IMR-90 (cell line): ENCODE measurements at regions not wholly inside any gene's neighbourhood (a gene's known extent, or its start where the extent isn't known, plus 50 kb on each side); places are given as distances from the start of the nearest gene placed in this dataset.

Source experiments
- CEBPB ChIP-seq: IDR thresholded peaks from 2 replicates; pipeline ENCODE4 v1.6.1; 2012; ENCODE audit warnings: low read depth, low read length, improper control_type of control experiment
- POLR2A ChIP-seq: IDR thresholded peaks from 2 replicates; pipeline ENCODE4 v1.6.1; 2012; ENCODE audit warnings: mild to moderate bottlenecking, low read depth, low read length
- RAD21 ChIP-seq: IDR thresholded peaks from 2 replicates; pipeline ENCODE4 v1.6.1; 2012; ENCODE audit warnings: low read length, improper control_type of control experiment
- TF ChIP-seq, protein P1 (sequence below): conservative IDR thresholded peaks from 2 replicates; pipeline ENCODE4 v1.5.1; 2012; ENCODE audit warnings: mild to moderate bottlenecking, low read depth, low read length, improper control_type of control experiment
- TF ChIP-seq, protein P2 (sequence below): fragments of 150-350 bp; IDR thresholded peaks from 2 replicates; pipeline ENCODE4 v1.6.1; 2016; ENCODE audit warnings: low read depth, mild to moderate bottlenecking, low read length, moderate library complexity, borderline replicate concordance

DNA sequence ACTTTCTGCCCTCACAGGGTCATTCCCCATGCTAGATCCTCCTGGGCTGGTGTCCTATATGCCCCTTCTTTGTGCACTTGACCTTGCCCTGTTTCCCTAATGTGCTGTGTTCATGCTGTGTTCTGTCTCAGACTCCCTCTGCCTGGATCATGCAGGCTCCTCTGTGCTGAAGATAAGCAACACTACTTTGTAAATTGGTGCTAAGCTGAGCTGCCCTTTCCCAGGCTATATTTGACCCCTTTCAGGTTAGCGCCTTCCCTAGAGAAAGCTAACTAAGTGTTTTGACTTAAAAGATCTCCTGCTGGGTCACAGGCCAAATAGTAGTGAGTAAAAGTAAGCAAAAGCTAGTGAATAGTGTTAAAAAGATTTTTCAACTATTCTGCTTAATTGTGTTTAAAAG is 257.2 kb upstream of the RGPD4 start:
- no peak for TF ChIP-seq RAD21
- no peak for TF ChIP-seq POLR2A
- TF ChIP-seq CEBPB: no peak
- TF ChIP-seq, protein P1, sequence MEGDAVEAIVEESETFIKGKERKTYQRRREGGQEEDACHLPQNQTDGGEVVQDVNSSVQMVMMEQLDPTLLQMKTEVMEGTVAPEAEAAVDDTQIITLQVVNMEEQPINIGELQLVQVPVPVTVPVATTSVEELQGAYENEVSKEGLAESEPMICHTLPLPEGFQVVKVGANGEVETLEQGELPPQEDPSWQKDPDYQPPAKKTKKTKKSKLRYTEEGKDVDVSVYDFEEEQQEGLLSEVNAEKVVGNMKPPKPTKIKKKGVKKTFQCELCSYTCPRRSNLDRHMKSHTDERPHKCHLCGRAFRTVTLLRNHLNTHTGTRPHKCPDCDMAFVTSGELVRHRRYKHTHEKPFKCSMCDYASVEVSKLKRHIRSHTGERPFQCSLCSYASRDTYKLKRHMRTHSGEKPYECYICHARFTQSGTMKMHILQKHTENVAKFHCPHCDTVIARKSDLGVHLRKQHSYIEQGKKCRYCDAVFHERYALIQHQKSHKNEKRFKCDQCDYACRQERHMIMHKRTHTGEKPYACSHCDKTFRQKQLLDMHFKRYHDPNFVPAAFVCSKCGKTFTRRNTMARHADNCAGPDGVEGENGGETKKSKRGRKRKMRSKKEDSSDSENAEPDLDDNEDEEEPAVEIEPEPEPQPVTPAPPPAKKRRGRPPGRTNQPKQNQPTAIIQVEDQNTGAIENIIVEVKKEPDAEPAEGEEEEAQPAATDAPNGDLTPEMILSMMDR: no peak
- TF ChIP-seq, protein P2, sequence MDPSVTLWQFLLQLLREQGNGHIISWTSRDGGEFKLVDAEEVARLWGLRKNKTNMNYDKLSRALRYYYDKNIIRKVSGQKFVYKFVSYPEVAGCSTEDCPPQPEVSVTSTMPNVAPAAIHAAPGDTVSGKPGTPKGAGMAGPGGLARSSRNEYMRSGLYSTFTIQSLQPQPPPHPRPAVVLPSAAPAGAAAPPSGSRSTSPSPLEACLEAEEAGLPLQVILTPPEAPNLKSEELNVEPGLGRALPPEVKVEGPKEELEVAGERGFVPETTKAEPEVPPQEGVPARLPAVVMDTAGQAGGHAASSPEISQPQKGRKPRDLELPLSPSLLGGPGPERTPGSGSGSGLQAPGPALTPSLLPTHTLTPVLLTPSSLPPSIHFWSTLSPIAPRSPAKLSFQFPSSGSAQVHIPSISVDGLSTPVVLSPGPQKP: no peak
